ENCODE measurements at regions not wholly inside any gene's neighbourhood (a gene's known extent, or its start where the extent isn't known, plus 50 kb on each side); places are given as distances from the start of the nearest gene placed in this dataset.

DNA sequence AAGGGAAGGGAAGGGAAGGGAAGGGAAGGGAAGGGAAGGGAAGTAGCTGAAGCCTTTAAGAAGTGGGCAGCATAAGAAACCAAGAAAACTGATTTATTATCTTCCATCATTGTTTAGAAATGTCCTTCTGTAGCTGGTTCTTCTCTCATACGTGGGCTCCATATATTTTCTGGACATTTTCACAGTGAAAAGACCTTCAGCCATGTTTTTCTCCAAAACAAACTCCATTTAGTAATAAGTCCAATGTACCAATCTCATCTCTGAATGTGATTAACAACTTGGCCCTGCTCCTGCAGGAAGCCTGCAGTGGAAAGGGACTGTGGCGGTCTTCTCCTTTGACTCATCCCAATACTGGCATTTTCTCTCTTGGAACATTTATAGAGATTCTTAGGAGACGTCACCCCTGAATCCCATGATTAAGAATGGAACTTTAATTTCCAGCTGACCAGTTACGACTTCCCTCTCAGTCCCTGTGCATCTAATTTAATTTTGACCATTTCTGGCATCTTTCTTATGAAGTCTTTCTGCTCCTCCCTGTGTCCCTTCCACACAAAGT lies 96.6 kb upstream of the GUCY1A1 start:
- TF ChIP-seq, protein P1, sequence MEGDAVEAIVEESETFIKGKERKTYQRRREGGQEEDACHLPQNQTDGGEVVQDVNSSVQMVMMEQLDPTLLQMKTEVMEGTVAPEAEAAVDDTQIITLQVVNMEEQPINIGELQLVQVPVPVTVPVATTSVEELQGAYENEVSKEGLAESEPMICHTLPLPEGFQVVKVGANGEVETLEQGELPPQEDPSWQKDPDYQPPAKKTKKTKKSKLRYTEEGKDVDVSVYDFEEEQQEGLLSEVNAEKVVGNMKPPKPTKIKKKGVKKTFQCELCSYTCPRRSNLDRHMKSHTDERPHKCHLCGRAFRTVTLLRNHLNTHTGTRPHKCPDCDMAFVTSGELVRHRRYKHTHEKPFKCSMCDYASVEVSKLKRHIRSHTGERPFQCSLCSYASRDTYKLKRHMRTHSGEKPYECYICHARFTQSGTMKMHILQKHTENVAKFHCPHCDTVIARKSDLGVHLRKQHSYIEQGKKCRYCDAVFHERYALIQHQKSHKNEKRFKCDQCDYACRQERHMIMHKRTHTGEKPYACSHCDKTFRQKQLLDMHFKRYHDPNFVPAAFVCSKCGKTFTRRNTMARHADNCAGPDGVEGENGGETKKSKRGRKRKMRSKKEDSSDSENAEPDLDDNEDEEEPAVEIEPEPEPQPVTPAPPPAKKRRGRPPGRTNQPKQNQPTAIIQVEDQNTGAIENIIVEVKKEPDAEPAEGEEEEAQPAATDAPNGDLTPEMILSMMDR (IDR thresholded peaks at IDR 0.05): no peak
- no peak for TF ChIP-seq POLR2A (IDR thresholded peaks at IDR 0.05)
